ENCODE measurements at regions not wholly inside any gene's neighbourhood (a gene's known extent, or its start where the extent isn't known, plus 50 kb on each side); places are given as distances from the start of the nearest gene placed in this dataset.

- TF ChIP-seq CTCF (IDR thresholded peaks at IDR 0.05; ENCODE audit: poor library complexity): no peak
- no peak for TF ChIP-seq EZH2 (IDR thresholded peaks at IDR 0.05; ENCODE audit: borderline replicate concordance)
- TF ChIP-seq EZH2phosphoT487 (IDR thresholded peaks at IDR 0.05; ENCODE audit: low read depth, severe bottlenecking, unreplicated experiment): no peak
These were observed 244.2 kb downstream of the GRXCR1 start for GRCh38 chr4:43136752-43137151.
